ENCODE measurements at regions not wholly inside any gene's neighbourhood (a gene's known extent, or its start where the extent isn't known, plus 50 kb on each side); places are given as distances from the start of the nearest gene placed in this dataset.
A peak's percentile ranks its signal among the peaks of the same experiment; 100 is the strongest.

- FAIRE-seq (no peak), DNase-seq (ENCODE audit: insufficient read length, low spot score) (no peak)
- no peak for TF ChIP-seq POLR2A (IDR thresholded peaks at IDR 0.05; ENCODE audit: low read depth, low read length)
These were observed 719.7 kb upstream of the TBX3 start for GRCh38 chr12:115403689-115404088.

GRCh38 chr12:115403253-115403652, 719.3 kb upstream of the TBX3 start:
- TF ChIP-seq POLR2A (IDR thresholded peaks at IDR 0.05; ENCODE audit: low read depth, low read length) = no peak
- FAIRE-seq (no peak), DNase-seq (ENCODE audit: insufficient read length, low spot score) (no peak)

GRCh38 chr12:115402443-115403180, 718.6 kb upstream of the TBX3 start:
- DNase-seq (ENCODE audit: insufficient read length, low spot score) = no peak
- no peak for TF ChIP-seq POLR2A (IDR thresholded peaks at IDR 0.05; ENCODE audit: low read depth, low read length)

GRCh38 chr12:115401761-115402160, 717.8 kb upstream of the TBX3 start:
- no peak for FAIRE-seq
- no peak for DNase-seq (ENCODE audit: insufficient read length, low spot score)
- TF ChIP-seq POLR2A (IDR thresholded peaks at IDR 0.05; ENCODE audit: low read depth, low read length) = no peak

More at GRCh38 chr12:115402443-115403180, 718.6 kb upstream of the TBX3 start:
- FAIRE-seq = no peak

- no peak for DNase-seq (ENCODE audit: insufficient read length, low spot score)
- no peak for TF ChIP-seq POLR2A (IDR thresholded peaks at IDR 0.05; ENCODE audit: low read depth, low read length)
- no peak for FAIRE-seq
These were observed 716.0 kb upstream of the TBX3 start for GRCh38 chr12:115400011-115400410.

- no peak for FAIRE-seq
- DNase-seq (ENCODE audit: insufficient read length, low spot score) = no peak
- no peak for TF ChIP-seq POLR2A (IDR thresholded peaks at IDR 0.05; ENCODE audit: low read depth, low read length)
These were observed 714.4 kb upstream of the TBX3 start for GRCh38 chr12:115398311-115398781.

GRCh38 chr12:115396567-115396966, 712.6 kb upstream of the TBX3 start:
- no peak for FAIRE-seq
- no peak for TF ChIP-seq POLR2A (IDR thresholded peaks at IDR 0.05; ENCODE audit: low read depth, low read length)
- no peak for DNase-seq (ENCODE audit: insufficient read length, low spot score)

- DNase-seq (ENCODE audit: insufficient read length, low spot score) (no peak), FAIRE-seq (no peak)
- TF ChIP-seq POLR2A (IDR thresholded peaks at IDR 0.05; ENCODE audit: low read depth, low read length) = no peak
These were observed 710.7 kb upstream of the TBX3 start for GRCh38 chr12:115394496-115395220.

GRCh38 chr12:115388139-115388538, 704.2 kb upstream of the TBX3 start:
- FAIRE-seq = no peak
- TF ChIP-seq POLR2A (IDR thresholded peaks at IDR 0.05; ENCODE audit: low read depth, low read length) = no peak
- DNase-seq (ENCODE audit: insufficient read length, low spot score) = no peak

- FAIRE-seq = no peak
These were observed 703.5 kb upstream of the TBX3 start for GRCh38 chr12:115387467-115387901.

GRCh38 chr12:115386946-115387345, 703.0 kb upstream of the TBX3 start:
- DNase-seq (ENCODE audit: insufficient read length, low spot score) (no peak), FAIRE-seq (no peak)
- TF ChIP-seq POLR2A (IDR thresholded peaks at IDR 0.05; ENCODE audit: low read depth, low read length) = no peak

More at GRCh38 chr12:115387467-115387901, 703.5 kb upstream of the TBX3 start:
- TF ChIP-seq POLR2A (IDR thresholded peaks at IDR 0.05; ENCODE audit: low read depth, low read length) = no peak
- no peak for DNase-seq (ENCODE audit: insufficient read length, low spot score)

GRCh38 chr12:115385141-115385540, 701.2 kb upstream of the TBX3 start:
- TF ChIP-seq POLR2A (IDR thresholded peaks at IDR 0.05; ENCODE audit: low read depth, low read length) = no peak
- FAIRE-seq (no peak), DNase-seq (ENCODE audit: insufficient read length, low spot score) (no peak)

- FAIRE-seq = no peak
These were observed 700.4 kb upstream of the TBX3 start for GRCh38 chr12:115384391-115384790.

GRCh38 chr12:115383668-115384067, 699.7 kb upstream of the TBX3 start:
- DNase-seq (ENCODE audit: insufficient read length, low spot score) = peak; percentile 38
- TF ChIP-seq POLR2A (IDR thresholded peaks at IDR 0.05; ENCODE audit: low read depth, low read length) = no peak
- peak; percentile 97 for FAIRE-seq

More at GRCh38 chr12:115384391-115384790, 700.4 kb upstream of the TBX3 start:
- DNase-seq (ENCODE audit: insufficient read length, low spot score) = no peak
- no peak for TF ChIP-seq POLR2A (IDR thresholded peaks at IDR 0.05; ENCODE audit: low read depth, low read length)

- no peak for TF ChIP-seq POLR2A (IDR thresholded peaks at IDR 0.05; ENCODE audit: low read depth, low read length)
- no peak for DNase-seq (ENCODE audit: insufficient read length, low spot score)
- no peak for FAIRE-seq
These were observed 698.7 kb upstream of the TBX3 start for GRCh38 chr12:115382681-115383080.

Data from H54 (cell line).